ENCODE measurements at regions not wholly inside any gene's neighbourhood (a gene's known extent, or its start where the extent isn't known, plus 50 kb on each side); places are given as distances from the start of the nearest gene placed in this dataset.

DNA sequence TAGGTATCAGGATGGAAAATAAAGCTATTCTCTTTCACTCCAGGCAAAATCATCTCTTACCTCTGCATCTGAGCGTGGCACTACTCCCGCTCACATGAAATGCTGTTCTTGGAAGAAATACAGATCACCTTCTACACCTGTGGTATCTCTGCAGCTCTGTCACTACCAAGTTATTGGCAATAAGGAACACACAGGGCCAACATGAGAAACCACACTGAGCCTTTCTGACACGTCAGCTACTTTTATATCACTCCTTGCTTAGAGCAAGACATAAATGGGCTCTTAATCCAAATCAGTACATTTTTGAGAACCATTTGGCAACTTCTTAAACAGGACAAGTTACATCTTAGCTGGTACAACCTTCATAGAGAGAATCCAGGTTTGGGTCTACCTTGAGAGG lies 101.8 kb upstream of the GUCY1A1 start:
- intact Hi-C loops (cut with micrococcal nuclease): no loop called here

DNA sequence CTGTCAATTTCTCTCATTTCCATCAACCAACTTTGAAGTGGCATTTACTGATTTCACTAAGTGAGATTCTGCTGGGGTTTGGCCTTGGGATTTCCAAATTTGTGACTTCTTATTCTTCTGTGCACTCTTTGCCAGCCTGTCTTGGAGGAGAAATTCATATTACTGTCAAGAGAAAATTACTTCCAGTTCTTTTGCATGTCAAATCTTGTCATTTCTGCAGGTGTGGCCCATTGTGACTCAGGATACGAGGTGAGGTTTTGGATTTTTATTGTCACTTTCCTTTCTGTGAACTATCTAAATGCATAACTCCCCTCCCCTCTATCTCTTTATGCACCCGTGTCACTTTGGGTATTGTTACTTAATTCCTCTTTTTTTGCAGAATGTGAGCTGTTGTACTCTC lies 102.6 kb upstream of the GUCY1A1 start:
- intact Hi-C loops (cut with micrococcal nuclease): no loop called here

DNA sequence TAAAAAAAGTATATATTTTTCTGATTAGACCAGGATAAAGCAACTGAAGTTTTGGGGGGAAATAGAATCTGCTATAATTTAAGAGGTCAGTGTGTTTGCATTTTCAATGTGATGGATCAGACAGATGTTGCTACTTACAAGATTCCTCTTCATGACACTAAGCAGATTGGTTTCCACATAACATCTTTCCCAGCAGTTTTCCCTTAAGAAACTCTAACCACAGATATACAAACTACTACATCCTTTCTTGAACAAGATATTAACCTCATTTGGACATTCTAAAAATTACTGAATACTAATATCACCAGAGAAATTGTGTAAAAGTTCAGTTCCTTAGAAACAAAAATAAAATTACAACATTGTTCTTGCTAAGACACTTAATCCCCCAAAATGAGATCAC lies 106.7 kb upstream of the GUCY1A1 start:
- intact Hi-C loops (cut with micrococcal nuclease): no loop called here

DNA sequence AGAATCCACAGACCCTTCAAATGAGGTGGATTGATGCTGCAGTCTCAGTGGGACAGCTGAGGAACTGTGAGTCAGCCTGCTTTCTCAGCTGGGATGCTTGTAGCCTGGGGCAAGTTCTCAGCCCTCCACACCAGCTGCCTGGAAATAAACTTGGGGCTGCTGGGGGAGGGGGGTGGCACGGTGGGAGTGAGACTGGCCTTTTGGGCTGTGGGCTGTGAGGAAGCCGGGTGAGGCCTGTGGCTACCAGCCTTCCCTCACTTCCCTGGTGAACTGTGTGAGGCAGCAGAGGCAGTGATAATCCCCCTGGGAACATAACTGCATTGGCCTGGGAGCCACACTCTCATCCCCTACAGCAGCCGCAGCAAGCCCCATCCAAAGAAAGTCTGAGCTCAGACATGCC lies 114.5 kb upstream of the GUCY1A1 start:
- intact Hi-C loops (cut with micrococcal nuclease): no loop called here

DNA sequence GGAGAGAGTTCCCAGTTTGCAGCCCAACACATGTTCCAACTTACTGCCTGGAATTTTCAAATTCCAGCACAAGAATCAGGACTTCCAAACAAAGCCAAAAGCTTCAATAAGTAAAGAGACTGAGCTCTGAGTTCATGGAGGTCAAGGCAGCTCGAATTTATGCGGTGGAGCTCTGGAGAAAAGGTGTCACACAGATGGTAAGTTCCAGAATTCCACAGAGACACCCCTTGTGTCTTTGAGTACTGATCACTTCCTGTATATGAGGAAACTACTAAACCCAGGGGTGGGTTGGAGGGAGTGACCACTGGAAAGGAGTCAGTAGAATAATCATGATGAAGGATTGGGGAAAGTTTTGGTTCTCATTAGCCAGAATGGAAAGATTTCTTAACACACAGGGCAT lies 118.5 kb upstream of the GUCY1A1 start:
- intact Hi-C loops (cut with micrococcal nuclease): no loop called here

DNA sequence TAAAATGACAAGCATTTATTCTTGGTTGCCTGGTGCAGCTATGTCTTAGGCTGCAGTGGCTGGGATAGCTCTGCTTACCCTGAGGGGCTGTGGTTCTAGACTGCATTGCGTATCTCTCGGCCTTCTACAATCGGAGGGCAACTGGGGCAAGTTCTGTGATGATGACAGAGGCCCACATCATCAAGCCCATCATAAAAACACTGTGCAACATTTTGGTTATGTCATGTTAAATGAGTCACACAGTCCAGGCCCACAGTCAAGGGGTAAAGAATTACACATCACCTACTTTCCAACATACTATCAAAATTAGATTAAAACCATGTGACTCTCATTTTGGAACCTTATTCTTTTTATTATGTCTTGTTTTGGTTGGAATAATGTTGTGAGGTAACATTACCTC lies 120.2 kb upstream of the GUCY1A1 start:
- intact Hi-C loops (cut with micrococcal nuclease): no loop called here

DNA sequence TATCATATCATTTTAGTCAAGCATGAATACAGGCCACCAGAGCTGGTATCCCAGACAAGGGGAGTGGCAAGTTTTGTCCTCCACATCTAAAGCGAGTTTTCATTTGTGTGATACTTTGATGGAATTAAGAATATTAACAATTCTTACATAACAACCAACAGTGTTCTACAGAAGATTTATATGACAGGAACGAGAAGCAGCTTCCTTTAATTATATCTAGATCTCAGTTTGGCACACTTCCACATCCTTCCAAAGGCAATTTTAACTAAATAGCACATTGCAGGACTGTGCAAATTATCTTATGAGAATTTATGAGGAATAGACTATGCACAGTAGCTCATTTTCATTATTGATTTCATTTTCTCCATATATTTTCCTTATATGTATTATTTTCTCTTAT lies 121.2 kb upstream of the GUCY1A1 start:
- intact Hi-C loops (cut with micrococcal nuclease): no loop called here

DNA sequence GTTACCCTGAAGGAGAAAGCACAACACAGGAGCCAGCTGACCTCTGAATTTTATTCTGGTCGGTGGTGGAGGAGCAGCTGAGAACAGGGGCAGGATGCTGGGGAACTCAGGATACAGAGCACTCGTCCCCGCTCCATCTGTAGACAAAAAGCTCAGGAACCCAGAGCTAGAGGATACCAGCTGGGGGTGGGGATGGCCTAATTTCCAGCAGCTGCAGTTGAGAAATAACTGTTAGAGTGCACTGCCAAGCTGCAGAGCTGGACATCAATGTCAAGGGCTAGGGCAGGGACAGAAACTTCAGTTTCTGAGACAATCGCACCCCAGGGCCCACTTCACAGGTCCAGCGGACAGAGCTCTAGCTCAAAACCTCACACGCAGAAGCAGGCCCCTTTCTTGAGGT lies 122.1 kb upstream of the GUCY1A1 start:
- intact Hi-C loops (cut with micrococcal nuclease): no loop called here

DNA sequence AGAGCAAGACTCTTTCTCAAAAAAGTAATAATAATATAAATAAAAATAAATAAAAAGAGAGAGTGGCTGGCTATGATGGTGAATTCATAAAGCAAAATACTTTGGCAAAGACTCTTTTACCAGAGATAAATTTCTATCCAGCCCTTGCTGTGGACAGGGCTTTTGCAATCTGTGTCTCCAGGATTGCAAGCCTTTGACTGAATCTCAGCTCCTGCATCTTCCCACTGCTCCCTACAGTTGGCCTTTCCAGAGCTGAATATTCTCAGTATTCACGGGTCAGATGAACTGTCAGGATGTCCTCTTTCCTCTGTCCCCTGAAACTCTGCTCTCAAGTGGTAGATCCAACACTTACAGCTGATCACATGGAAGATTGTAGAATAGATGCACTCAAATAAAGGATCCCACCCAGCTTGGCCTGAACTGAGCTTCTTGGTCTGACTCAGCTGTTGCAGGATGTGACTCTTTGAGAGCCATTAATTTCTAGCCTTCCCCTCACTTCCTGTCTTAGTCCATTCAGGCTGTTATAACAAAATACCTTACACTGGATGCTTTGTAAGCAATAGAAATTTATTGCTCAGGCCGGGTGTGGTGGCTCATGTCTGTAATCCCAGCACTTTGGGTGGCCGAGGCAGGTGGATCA lies 123.4 kb upstream of the GUCY1A1 start:
- intact Hi-C loops (cut with micrococcal nuclease): no loop called here

DNA sequence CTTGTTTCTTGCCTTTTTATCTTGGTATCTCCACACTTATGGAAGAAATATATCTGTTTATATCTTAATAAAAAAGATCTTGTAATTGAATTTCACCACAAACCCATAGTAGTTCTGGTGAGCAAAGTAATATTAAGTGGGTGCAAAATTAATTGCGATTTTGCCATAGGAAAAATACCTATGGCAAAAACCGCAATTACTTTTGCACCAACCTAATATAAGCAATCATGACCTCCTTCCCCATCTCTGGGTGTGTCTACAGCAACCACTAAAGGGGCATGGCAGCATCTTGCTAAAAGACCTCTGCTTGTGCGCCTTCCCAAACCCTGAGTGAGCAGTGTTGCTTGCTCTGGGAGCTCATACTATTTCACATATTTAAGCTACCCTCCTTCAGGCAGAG lies 124.2 kb upstream of the GUCY1A1 start:
- intact Hi-C loops (cut with micrococcal nuclease): no loop called here

DNA sequence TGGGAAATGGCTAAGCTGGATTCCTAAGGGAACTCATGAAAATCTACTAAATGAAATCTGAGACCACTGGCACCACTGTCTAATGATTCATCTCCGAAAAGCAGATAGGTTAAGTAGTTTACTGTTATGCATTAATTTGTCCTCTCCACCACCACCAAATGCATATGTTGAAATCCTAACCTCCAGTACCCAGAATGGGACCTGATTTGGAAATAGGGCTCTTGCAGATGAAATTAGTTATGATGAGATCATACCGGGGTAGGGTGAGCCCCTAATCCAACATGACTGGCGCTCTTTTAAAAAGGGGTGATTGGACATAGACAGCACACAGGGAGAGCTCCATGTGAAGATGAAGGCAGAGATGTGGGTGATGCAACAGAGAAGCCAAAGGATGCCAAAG lies 124.9 kb upstream of the GUCY1A1 start:
- intact Hi-C loops (cut with micrococcal nuclease): no loop called here

DNA sequence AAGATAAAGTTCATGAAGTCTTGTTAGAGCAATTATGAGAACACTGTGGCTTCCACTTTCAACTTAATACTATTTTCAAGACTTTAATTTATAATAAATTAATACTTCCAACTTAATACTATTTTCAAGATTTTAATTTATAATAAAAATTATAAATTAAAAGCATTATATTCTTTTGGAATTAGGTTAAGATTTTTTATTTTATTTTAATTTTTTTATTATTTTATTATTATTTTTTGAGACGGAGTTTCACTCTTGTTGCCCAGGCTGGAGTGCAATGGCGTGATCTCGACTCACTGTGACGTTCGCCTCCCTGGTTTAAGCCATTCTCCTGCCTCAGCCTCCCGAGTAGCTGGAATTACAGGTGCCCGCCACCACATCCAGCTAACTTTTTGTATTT lies 126.0 kb upstream of the GUCY1A1 start:
- intact Hi-C loops (cut with micrococcal nuclease): no loop called here

DNA sequence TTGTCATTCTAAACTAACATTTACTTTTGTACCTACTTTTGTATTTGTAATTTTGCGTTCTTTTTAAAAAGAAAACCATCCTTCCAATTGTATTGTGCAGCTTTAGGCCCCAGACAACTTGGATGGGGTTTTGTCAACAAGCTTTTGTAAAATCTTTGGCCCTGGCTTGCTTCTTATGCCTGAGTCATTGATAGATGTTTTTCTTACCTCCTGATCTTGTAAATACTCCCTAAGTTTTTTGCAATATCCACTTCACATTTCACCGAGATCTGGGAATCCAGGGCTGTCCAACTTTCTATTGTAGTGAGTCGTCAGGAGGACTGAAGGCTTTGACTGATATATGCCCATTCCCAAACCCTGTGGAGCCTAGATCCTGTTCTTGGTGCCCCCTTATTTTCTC lies 126.9 kb upstream of the GUCY1A1 start:
- intact Hi-C loops (cut with micrococcal nuclease): no loop called here

DNA sequence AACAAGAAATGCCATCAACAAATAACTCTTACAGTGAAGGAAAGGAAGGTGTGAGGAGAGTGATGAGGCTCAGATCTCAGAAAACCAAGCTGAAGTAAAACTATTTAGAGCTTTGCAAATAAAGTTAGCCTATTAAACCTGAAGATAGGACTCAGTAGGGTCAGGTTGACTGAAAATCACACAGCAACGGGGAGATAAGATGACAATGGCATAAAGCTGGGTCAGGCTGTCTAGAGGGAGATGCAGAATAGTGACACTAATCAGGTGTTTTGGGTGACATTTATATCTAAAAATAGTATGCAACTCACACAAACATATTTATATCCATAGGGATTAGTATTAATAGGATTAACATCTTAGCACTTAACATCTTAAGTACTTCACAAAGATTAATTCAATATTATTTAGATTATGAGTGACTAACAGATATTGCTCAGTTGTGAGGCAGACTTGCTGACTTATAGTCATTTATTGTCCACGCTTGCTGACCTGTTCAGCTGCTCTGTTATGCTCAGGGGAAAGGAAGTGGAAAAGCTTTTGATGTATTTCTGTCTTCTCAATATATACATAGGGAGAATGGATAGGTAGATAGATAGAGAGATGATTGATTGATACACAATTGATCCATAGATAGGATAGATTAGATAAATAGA lies 130.7 kb upstream of the GUCY1A1 start:
- intact Hi-C loops (cut with micrococcal nuclease): no loop called here

DNA sequence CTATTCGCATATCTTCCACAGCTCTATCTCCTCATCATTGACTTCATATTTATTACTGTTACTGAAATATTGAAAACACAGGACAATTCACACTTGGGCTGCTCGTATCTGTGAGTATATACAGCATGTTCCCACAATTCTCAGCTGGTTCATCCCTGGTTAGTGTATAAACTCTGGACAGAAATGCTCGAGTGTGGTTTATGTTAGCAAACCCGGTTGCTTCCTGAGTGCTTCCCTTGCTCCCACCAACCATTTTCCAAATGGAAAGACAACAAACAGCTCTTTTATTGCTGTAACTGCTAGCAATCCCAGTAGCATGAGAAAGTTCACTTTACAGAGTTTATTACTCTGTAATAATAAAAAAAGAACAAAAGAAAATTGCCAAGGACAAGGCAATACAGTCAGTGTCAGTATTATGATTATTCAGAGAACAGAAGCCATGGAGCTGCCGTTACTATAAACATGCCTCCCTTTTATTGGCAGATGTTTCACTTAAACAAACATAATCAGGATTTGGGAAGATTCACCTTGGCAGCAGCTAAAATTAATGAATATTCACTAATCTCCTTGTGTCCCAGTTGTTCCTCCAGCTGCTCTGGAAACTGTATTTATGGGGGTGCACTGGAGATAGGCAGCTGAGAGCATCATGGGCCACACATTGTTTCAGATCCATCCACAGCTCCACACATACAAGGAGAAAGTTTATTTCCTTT lies 134.1 kb upstream of the GUCY1A1 start:
- intact Hi-C loops (cut with micrococcal nuclease): no loop called here

DNA sequence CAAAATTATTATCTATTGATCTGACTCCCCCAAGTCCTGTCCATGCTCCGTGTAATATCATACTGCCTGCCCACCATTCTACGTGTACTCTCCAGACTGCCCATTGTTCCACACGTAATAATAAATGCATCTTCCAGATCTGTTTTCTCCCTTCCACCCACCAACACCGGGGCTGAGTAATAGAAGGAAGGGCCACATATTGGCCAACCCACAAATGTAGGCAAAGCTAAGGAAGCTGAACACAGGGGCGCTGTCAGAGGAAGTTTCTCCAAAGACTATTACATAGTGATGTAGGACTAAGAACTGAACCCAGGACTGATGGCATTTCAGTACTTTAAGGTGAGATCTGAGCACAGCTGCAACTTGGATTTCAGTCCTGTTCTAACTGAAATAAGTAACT lies 135.8 kb upstream of the GUCY1A1 start:
- intact Hi-C loops (cut with micrococcal nuclease): no loop called here

DNA sequence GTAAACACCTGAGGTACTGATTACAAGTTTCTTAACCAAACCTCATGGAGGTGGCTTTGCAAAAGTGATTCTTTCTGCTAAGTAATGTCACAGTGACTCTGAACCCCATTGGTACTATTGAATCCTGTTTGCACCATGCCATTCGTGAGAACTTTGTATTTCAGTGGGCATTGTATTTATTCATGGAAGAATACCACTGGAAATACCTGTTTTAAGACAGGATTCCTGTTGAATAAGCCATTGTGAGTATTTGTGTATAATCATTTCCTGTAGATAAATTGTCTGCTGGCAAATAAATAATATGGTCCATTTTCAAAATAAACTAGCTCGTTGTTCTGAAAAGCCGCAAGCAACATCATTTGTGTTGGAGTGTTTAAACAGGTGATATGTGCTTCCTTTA lies 136.4 kb upstream of the GUCY1A1 start:
- intact Hi-C loops (cut with micrococcal nuclease): no loop called here

DNA sequence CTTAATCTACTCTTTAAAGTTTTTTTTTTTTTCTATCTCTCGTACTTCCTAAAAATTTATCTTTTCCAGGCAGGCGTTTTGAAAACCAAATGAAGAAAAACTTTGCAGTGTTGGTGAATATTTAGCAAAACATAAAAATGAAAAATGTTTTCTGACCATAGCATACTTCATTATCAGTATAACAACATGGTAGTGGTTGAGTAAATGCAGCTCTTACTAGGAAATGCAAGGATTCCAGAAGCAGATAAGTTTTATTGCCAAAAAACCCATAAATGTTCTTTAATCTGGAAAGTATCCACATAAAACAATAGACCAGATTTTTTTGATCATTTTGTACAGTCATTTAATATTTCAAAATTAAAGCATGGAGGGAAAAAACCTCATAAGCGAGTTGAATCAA lies 136.9 kb upstream of the GUCY1A1 start:
- intact Hi-C loops (cut with micrococcal nuclease): loop anchor here (1.0 to 5.0 kb wide), 2 partner anchors 258 to 423 kb away; partner anchors contain the start of gene CTSO

DNA sequence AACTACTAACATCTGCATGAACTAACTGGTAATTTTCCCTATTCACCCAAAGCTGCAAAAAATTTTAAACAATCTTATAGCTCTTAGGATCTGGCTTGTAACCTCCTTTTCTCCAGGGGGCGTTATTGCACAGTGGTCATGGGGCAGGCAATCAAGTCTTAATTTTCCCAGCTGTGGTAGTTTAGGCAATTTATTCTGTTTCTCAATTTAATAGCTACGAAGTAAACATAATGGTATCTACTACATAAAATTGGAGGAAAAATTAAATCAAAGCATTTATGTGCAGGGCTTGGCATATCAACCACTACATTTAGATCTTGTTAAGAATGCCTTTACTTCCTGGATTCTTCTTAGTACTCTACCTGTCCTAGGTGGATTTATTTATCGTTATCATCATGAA lies 137.4 kb upstream of the GUCY1A1 start:
- intact Hi-C loops (cut with micrococcal nuclease): loop anchor here (1.0 to 5.0 kb wide), 2 partner anchors 258 to 423 kb away; partner anchors contain the start of gene CTSO

DNA sequence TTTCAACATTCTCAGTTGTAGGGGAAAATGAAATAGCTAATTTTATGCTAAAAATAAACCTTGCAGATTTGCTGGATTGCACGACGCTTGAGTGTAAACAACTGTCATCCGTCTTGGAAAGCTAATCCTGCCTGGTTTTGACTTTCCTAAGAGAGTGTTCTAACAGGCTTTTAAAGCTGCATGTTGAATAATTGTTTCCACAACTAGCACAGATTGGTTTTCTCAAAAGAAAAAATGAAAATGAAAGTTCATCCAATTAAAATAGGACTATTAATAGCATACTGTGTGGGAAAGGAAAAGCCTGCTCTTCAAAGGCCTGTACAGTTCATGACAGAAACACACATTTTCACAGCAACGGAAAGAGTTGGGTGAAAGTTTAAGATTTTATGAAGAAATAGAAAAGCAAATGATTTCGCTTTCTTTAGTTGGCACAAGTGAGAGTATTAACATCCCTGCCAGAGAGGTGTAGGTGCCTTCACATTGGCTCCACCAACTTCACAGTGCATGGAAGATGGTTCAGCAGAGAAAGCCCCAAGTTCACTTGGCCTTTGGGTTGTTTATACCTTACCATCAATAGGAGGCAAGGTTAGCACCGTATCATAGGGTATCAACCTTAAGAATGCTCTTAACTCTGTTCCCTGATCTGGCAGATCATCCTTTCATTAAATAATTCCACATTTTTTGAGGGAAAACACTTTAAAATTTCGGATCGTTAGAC lies 140.0 kb upstream of the GUCY1A1 start:
- intact Hi-C loops (cut with micrococcal nuclease): loop anchor here (5.0 kb wide), 1 partner anchor 426 kb away; the partner anchor contains the start of gene CTSO

DNA sequence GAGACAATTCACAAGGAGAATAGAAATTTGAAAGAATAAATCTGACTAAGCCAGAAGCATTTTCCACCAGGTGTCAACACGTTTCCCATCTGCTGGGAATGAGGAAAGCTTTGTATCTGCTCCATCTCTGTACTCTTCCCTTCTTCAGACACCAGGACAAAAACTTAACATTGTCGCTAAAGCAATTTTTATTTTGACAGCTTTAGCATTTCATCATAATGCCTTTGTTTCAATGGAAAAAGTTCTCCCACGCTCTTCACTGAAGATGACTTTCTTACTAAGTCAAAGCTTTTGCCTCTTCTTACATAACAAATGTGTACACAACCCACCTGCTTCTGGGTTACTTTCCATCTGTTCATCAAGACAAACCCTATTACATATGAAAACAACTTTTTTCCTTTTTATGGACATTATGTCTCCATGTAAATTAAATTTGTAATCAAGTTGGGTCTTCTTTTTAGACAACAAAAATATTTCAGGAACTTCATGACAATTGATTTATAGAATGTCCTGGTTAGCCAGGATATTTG lies 141.7 kb upstream of the GUCY1A1 start:
- intact Hi-C loops (cut with micrococcal nuclease): loop anchor here (5.0 kb wide), 1 partner anchor 427 kb away; the partner anchor contains the start of gene CTSO

DNA sequence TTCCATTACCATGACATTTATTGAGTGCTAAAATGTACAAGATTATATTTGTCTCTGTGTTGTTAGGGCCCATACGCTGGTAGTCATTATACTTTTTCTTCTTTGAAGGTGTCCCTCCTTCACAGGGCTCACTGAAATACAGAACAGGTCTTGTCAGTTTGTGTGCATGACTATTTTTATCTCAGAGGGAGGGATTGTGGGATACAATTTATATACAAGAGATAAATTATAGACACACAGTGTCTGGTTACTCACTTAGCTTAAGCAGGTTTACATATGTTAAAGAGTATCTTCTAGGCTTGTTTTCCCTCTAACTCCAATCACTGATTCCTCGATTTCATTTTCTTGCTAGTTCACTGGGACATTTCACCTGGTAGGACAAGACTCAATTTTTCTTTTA lies 143.3 kb upstream of the GUCY1A1 start:
- intact Hi-C loops (cut with micrococcal nuclease): no loop called here

Data from T-helper 1 cell treated with Interleukin-12 subunit alpha and Interleukin-12 subunit beta and Interleukin-4 antibody, amounts not matched to agents 30 ng/mL and 1 ng/mL, for 36 hours (primary cell).